HG02943 (cell line): ENCODE measurements at regions not wholly inside any gene's neighbourhood (a gene's known extent, or its start where the extent isn't known, plus 50 kb on each side); places are given as distances from the start of the nearest gene placed in this dataset.
"Not testable (repeated sequence)": the region's sequence is repeated elsewhere in the genome, so short reads cannot be mapped to it uniquely, and the experiment has no call there.

ENCODE experiments used
- ATAC-seq: cut with Tn5 transposase; IDR thresholded peaks from one replicate; pipeline ENCODE4 v1.9.1; 2021; ENCODE audit warnings: mild to moderate bottlenecking, low read depth, moderate library complexity; ENCODE audit not compliant: unreplicated experiment

DNA sequence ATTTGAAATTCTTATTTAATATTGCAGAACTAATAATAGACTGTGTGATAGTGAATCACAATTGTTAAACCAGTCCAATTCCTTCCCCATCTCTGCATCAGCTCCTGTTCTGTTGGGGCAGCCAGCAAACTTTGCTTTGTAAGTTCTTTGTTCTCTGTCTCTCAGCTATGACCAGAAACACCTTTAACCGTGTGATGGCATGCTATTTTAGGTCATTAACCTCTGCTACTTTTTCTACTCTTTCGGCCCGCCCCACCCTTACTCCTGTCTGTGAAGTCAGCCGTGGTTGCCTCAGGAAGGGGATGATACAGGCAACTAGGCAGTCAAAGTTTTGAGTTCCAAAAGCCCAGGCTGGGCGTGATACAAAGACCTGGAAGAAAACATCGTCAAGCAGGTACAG, 51.3 kb upstream of the EGFL6 start:
- ATAC-seq = no peak

DNA sequence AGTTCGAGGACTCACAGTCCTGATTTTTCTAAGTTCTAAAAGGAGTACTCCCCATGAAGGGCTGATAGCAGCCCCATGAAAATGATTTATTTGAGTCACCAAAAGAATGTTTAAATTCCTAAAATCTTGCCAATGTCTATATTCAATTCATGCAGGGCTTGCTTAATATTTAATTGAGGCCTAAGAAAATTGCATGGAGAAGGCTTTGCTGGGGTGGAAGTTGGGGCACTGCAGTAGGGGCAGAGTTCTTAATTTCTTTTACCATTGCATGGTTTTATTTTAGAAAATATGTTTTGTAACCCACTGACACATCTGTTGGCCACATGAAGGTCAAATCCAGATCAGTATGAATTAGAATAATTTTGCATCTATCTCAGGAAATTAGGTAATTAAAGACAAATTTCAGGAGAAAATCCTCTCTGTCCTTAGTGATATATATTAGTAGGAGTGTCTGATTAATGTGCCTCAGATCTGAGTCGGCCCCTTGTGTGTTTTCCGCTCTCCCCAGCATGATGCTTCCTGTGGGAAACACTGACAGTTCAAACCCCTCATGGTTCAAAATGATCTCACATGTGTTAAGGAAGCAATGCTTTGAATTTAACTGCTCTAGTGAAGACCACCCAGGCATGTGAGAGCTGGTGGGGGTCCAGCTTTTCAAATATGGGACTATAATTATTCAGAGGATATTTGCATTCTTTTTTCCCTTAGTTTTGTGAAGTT, 54.0 kb upstream of the EGFL6 start:
- no peak for ATAC-seq

DNA sequence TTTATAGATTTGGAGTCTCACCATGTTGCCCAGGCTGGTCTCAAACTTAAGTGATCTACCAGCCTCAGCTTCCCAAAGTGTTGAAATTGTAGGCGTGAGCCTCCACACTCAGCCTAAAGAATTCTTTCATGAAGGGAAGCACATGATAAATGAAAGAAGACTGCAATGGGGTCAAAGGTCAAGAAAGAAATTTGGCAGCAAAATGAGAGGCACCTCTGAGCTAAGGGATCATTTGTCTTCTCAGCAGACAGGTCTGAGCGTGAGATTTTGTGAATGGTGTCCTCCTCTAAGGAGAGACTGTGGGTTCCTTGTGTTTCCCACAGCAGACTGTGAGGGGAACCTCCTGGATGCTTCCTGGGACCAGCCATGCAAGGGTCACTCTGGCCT, 57.5 kb upstream of the EGFL6 start:
- no peak for ATAC-seq

DNA sequence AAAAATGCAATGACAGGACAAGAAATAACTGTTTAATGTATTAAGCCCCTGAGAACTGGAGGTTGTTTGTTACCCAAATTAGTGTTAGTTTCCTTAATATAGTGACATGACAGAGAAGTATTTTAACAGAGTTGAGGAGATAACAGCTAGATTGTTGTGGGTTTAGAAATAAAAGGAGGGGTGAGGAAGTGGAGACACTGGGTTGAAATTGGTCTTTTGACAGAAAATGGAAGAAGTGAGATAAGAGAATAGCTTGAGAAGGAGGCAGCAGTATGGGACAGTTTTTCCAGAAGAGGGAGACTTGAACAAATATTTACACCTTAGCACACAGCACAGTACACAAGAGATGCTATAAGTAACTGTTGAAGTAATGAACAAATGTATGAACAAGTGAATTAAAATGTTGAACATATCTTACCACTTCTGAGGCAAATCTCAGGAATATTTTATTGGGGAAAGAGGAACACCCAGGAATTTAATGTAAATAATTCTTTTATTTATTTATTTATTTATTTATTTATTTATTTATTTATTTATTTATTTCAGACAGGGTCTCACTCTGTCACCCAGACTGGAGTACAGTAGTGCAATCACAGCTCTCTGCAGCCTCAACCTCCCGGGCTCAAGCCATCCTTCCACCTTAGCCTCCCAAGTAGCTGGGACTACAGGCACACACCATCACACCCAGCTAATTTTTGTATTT, 58.0 kb upstream of the EGFL6 start:
- no peak for ATAC-seq

DNA sequence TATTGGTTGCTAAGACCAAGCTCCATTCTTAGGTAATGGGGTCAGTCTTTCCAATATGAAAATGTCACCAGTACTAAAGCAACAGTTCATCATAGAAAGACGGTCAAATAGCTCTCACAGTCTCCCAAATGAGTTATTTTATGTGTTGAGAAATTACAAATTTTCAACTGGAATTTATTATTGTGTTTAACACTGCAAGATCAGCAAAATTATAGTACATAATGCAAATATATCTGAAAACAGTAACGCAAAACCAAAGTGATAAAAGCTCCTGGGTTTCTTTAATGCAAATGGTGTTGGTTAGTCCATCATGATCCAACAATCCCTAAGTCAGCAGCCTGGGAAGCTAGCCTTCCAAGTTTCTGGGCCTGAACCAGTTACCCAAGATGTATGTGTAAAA, 61.5 kb upstream of the EGFL6 start:
- ATAC-seq = no peak

DNA sequence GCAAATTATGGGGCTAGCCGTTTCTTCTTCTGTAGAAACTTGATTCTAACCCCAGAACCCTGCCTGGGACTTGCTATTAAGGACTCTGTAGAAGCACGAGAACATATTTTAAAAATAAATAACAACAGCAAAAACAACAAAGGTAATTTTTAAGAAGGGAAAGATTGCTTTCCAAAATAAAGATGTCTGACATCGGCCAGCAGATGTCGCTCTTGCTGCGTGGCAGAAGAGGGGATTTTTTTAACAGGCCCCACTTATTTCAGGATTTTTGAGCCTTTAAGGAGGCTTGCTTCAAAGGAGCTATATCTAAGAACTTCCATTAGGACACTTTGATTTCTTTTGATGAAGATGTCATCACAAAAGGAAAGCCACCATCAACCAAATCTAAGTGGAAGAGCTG, 62.8 kb upstream of the EGFL6 start:
- ATAC-seq = no peak

DNA sequence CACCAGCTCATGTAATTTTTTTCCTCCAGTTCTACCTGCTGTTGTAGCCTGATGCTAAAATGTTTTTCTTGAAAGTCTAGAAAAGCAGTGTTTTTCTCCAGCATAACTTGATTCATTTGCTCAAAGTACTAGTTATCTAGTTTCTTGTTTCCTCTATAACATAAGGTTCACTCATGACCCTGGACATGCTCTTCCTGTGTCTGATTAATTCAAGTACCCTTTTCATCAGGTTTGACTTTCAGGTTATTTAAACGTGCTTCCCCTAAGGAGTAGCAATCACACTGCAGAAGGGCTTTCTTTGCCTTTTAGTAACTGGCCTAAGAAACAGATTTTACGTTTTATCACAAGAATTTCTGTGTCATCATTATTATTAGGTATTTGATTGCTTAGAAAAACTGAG, 66.8 kb upstream of the EGFL6 start:
- ATAC-seq = no peak

DNA sequence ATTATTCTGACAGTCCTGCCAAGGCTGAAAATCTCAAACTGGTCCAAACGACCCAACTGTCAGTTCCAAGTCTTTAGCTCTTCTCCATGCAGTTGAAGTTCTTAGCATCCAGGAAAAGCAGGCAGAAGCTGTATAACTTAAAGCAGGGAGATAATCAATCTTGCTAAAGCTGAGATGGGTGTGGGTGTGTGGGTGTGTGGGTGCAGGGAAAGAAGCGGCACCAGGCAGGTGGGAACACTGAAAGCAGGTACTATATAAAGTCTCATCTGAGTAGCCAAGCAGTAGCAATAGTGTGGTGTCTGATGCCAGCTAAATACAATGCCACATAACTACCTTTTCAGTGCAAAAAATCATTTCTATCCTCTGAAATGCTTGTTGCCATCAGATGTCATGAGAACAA, 69.7 kb upstream of the EGFL6 start:
- no peak for ATAC-seq

DNA sequence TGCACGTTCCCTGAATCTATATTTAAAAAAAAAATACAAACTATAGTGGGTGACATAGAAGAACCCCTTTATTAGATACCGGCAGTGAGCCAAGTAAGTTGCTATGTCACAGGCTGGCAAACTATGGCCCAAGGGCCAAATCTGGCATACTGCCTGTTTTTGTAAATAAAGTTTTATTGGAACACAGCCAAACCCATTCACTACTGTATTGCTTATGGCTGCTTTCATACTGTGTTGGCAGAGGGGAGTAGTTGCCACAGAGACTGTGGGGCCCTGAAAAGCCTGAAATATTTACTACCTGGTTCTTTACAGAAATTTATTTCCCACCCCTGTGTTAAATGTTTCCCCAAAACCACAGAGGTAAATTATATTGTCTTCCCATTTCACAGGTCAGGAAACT, 71.2 kb upstream of the EGFL6 start:
- ATAC-seq = no peak

DNA sequence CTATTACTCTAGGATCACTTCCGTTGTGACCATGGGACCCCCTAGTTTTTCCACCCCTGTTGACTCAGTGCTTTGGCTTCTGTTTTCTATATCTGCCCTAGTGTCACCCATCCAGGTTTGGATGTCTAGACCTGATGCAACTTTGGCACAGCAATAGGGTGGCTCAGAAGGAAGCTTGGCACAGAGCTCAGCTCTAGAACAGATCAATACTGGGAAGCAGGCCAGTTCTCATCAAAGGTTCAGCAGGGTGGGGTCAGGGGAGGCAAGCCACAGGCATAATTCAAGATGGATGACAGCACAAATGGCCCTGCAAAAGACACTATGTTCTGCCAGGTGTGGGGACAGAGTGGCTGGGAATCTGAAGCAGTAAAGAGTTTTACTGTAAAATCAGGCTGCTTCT, 74.2 kb upstream of the EGFL6 start:
- no peak for ATAC-seq

DNA sequence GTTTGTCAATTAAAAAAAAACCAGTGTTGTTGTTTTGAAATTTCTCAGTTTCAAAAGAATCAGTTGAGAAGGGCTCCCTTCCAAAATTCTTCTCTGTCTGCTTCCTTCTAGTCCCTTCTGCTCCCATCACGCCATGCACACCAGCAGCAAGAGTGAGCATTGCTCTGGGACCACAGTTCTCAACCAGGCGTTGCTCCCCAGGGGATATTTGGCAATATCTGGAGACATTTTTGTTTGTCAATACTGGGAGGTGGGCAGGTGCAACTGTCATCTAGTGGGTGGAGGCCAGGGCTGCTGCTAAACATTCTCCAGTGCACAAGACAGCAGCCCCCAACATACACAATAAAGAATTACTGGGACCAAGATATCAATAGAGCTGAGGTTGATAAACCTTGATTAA, 74.8 kb upstream of the EGFL6 start:
- no peak for ATAC-seq

DNA sequence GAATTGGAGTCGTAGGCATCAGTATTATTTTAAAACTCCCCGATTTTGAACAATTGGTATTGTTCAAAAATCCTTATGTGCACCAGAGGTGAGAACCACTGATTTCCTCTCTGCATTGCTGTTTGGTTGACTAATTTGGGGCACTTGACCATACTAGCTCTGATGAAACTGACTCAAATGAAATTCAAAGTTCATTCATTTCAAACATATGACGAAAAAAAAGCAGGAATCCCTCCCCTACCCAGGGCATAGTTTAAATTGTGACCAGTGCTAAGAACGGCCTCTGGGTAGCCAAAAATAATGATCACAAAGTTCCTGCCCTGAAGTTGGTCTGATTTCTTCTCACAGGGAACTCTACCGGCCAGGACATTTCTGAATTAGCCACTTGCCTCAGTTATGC, 75.7 kb upstream of the EGFL6 start:
- no peak for ATAC-seq

DNA sequence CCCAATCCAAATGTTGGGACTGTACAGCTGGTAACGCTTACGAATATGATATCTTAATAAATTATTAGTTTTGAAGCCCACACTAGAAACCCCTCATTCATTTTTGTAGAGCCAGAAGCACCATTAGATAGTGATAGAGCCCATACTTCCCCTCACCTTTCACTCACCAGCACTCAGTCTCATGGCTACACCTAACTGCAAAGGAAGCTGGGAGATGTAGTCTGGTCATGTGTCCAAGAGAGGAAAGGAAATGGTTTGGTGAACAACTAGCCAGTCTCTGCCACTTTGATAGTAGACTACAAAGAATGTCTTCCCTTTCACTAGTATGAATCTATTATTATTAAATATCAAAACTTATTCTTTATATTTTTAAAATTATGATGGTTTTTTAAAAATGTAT, 77.1 kb upstream of the EGFL6 start:
- no peak for ATAC-seq

DNA sequence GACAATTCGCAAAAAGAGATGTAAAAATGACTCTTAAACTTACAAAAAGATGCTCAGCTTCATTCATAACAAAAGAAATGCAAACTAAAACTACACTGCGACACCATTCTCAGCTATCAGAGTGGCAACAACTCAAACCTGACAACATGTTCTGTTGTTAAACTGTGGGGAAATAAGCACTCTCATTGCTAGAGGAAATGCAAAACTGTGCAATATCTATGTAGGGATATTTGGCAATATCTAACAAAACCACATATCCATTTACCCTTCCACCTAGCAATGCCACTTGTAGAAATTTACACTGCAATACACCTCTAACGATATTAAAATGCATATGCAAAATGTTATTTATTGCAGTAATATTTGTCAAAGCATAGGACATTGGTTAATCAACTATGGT, 78.3 kb upstream of the EGFL6 start:
- ATAC-seq = no peak

DNA sequence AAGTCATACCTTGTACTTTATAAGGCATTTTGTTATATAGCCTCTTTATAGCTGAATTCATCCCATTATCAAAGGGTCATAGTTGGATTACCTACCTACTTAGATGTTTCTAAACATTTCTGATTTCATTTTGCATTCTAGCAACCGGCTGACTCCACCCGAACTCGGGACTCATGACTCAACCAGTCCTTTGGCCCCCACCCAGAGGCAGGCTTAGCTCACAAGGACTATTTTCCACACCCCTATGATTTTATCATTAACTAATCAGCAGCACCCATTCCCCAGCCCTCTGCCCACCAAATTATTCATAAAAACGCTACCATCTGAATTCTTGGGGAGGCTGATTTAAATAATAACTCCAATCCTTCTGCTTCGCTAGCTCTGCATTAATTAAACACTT, 79.9 kb upstream of the EGFL6 start:
- no peak for ATAC-seq

DNA sequence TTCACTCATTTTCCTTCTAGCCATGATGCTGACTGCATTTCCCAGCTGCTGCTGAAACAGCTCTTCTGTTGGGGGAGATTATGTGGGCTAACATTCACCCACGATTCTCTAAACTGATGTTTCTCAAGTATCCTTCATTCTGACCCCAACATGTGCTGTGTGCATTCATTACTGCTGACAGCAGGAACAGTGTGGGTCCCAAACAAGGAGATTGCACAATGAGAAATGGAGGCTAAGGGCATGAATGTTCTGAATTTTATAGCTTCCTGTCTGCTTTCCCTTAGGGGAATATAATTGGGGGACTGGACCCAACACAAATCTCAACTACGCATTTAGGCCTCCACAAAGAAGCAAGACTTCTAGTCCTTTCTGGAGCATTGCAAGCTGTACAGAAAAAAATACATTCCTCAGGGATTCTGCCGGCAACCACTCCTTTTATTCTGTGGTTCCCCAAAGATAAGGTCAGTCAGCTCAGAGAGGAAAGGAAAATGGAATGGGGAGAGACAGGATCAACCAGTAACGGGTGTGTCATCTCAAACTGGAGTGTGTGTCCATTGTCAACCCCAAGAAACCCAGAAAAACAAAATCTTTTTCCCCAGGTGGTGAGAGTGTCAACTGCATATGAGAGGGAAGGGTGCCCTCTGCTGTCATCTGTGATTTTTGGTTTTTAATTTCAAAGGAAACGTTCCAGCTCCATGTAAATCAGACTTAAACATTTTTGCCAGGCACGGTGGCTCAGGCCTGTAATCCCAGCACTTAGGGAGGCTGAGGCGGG, 81.5 kb upstream of the EGFL6 start:
- ATAC-seq = no peak

DNA sequence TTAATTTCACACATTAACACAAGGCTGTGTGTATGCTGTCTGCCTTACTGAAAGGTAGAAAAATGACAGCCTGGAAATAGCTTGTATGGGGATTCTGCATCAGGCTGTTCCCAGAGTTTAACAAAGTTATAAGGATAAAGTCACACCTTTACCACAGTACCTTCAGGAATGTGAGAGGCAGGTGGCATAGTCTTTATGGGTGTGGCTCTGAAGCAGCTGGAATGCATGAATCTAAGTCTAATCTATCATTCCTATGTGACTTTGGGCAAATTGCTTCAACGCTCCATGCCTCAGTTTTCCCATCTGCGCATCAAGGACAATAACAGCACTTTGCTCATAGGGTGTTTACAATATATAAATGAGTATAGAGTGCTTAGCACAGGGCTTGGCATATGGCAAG, 84.2 kb upstream of the EGFL6 start:
- ATAC-seq = no peak

DNA sequence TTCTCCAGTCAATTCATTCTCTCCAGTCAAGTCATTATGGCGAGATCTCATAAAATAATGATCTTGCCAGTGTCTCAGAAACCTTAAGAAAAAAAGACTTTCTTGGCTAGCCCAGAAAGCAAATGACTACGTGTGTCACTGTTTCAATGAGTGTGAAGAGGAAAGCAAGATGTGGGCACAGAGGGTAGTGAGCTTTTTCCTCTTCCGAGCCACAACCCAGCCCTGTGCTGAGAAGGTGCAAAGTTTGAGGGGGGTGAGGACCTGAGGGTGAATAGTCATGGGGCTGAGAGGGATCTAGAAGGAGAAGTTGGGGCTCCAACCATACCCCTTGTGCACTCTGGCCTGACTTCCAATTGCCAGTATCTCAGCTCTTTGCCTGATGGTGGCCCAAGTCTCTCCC, 85.6 kb upstream of the EGFL6 start:
- no peak for ATAC-seq

DNA sequence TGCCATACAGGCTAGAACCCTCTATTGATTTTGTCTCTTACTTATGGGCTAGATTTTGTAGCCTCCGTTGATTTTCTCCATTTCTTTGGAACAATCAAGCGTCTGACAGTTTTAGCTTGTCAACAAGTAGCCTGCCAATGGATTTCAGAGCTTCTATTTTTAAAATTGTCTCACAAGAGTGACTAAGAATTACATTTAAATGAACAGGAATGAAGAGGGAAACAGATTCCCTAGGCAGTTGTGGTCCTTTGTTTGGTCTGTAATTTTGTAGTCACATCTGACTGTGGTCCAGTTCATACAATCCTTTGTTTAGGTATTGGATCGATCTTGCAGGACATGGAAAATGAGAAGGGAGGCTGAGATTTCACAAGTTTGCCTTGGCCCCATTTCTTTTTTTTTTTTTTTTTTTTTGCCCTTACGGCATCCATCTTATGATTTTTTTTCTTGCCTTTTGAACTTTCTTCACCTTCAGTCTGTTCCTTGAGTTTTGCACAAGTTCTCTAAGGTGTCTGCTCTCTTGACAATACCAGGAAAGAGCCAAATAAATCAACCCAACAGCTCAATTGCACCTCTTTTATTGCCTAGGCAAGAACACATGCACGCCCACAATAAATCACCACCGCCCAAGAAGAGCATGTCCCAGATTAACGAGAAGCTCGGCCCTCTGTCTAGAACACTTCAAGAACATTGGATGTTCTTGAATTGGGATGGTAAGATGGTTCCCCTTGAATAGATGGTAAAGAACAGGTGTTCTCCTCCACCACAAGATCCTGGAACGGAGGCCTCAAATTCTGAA, 86.5 kb upstream of the EGFL6 start:
- ATAC-seq = no peak

DNA sequence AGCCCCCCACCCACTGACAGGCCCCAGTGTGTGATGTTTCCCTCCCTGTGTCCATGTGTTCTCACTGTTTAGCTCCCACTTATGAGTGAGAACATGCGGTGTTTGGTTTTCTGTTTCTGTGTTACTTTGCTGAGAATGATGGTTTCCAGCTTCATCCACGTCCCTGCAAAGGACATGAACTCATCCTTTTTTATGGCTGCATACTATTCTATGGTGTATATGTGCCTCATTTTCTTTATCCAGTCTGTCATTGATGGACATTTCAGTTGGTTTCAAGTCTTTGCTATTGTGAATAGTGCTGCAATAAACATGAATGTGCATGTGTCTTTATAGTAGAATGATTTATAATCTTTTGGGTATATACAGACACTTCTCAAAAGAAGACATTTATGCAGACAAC, 88.6 kb upstream of the EGFL6 start:
- ATAC-seq = not testable (repeated sequence)

DNA sequence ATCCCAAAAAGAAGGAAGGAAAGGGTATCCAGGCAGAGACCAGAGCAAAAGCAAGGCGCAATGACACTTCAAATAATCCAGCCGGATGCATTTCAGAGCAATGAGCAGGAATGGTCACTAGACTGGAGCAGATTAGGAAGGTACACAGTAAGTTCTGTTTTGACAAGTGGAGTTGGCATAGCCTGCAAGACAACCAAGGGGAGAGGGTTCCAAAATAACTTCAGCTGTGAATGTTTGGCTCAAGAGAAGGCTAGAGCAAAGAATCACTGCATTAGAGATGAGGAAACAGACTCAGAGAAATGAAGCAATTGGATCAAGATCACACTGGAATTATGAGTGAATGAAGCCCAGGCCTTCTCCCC, 90.0 kb upstream of the EGFL6 start:
- no peak for ATAC-seq
